Kidney (tissue), 13 donors: ENCODE measurements at regions not wholly inside any gene's neighbourhood (a gene's known extent, or its start where the extent isn't known, plus 50 kb on each side); places are given as distances from the start of the nearest gene placed in this dataset.

Experiments
- DNase-seq, 5 donors: peaks; one replicate each; pipeline ENCODE4 v3.0.0-alpha.2; 2013 to 2020
- FAIRE-seq: peaks from 2 replicates; lab custom pipeline; 2012; peaks lifted over from hg19 to GRCh38; lab: Jason Lieb, UNC
- H3K27ac ChIP-seq, 2 donors: one replicate each; pipeline ENCODE4 v1.7.0; 2013; ENCODE audit warnings: low read depth in 2 of 2, low read length in 2 of 2, inconsistent platforms in 1 of 2
- H3K27me3 ChIP-seq: one replicate; pipeline ENCODE4 v1.7.1; 2013; ENCODE audit warnings: low read length, inconsistent platforms; ENCODE audit not compliant: control insufficient read depth, insufficient read depth
- H3K36me3 ChIP-seq, 3 donors: one replicate each; pipeline versions ENCODE4 v1.7.0 to v1.7.1; 2013; ENCODE audit warnings: low read length in 3 of 3, control low read depth in 1 of 3, inconsistent platforms in 1 of 3; ENCODE audit not compliant: insufficient read depth in 3 of 3, control insufficient read depth in 2 of 3
- H3K4me1 ChIP-seq, 3 donors: one replicate each; pipeline versions ENCODE4 v1.7.0 to v1.7.1; 2013; ENCODE audit warnings: low read length in 3 of 3, inconsistent platforms in 1 of 3, low read depth in 1 of 3; ENCODE audit not compliant: control insufficient read depth in 2 of 3, insufficient read depth in 2 of 3
- H3K4me3 ChIP-seq, 3 donors: one replicate each; pipeline versions ENCODE4 v1.7.0 to v1.8.1; 2013; ENCODE audit warnings: low read length in 3 of 3, control low read depth in 1 of 3, inconsistent platforms in 1 of 3
- H3K9ac ChIP-seq, 3 donors: one replicate each; pipeline versions ENCODE4 v1.7.0 to v1.7.1; 2013; ENCODE audit warnings: low read length in 3 of 3, control low read depth in 1 of 3, inconsistent platforms in 1 of 3
- H3K9me3 ChIP-seq, 3 donors: one replicate each; pipeline versions ENCODE4 v1.7.0 to v1.7.1; 2013; ENCODE audit warnings: low read length in 3 of 3, control low read depth in 1 of 3, inconsistent platforms in 1 of 3; ENCODE audit not compliant: control insufficient read depth in 2 of 3, insufficient read depth in 1 of 3
- CTCF ChIP-seq: IDR thresholded peaks from 3 replicates; pipeline ENCODE4 v1.5.1; 2012; ENCODE audit warnings: mild to moderate bottlenecking, moderate library complexity, borderline replicate concordance; ENCODE audit not compliant: insufficient read depth; ENCODE audit errors: extremely low read depth
- intact Hi-C: fragments of 100-400 bp; cut with DNase I; formaldehyde crosslinking; loops from one replicate; pipeline ENCODE4 v1.11.1; 2022
- donor health status: control.
- donor health status: control.
- donor health status: control.
- donor health status: control.
- donor health status: control.
- donor health status: DM: yes; HTN: yes; CAD: no.
- donor health status: Normal renal cell carcinoma (clear cell type).

- Histone ChIP-seq H3K4me3 (no peak overlapping the region), H3K9ac (no peak overlapping the region), H3K36me3 (no peaks in the 10 kb centered on the region), H3K9me3 (no peaks in the 10 kb centered on the region), H3K4me1 (peaks cover 0 to 2% (median 0%) of the 10 kb centered on the region in 3 donors), H3K27ac (peak overlapping the region in 1 of 2 donors; percentile 2), H3K27me3 (no peaks in the 10 kb centered on the region)
- no peak for FAIRE-seq
- no peak for DNase-seq
- intact Hi-C loops: no loop called here
- TF ChIP-seq CTCF: no peak
These were observed 311.9 kb downstream of the SHQ1 start for GRCh38 chr3:72536206-72536877.

- FAIRE-seq: no peak
- Histone ChIP-seq H3K27ac (peak overlapping the region in 1 of 2 donors; percentile 2), H3K4me1 (peaks cover 0 to 2% (median 0%) of the 10 kb centered on the region in 3 donors), H3K9me3 (no peaks in the 10 kb centered on the region), H3K27me3 (no peaks in the 10 kb centered on the region), H3K9ac (no peak overlapping the region), H3K36me3 (no peaks in the 10 kb centered on the region), H3K4me3 (no peak overlapping the region)
- DNase-seq: peak in 4 of 5 donors; percentile 47 to 87 (median 75)
- intact Hi-C loops: no loop called here
- no peak for TF ChIP-seq CTCF
These were observed 312.5 kb downstream of the SHQ1 start for GRCh38 chr3:72535772-72536171.

- FAIRE-seq: no peak
- H3K4me1 ChIP-seq: peaks cover 0 to 2% (median 0%) of the 10 kb centered on the region in 3 donors
- no peaks in the 10 kb centered on the region for H3K27me3 ChIP-seq
- H3K9me3 ChIP-seq: no peaks in the 10 kb centered on the region
- H3K36me3 ChIP-seq: no peaks in the 10 kb centered on the region
- no peak for TF ChIP-seq CTCF
- H3K9ac ChIP-seq: no peak overlapping the region
- no peak overlapping the region for H3K4me3 ChIP-seq
- DNase-seq: no peak
- intact Hi-C loops: no loop called here
- no peak overlapping the region for H3K27ac ChIP-seq
These were observed 314.4 kb downstream of the SHQ1 start for GRCh38 chr3:72533591-72534473.
